Ascending aorta (tissue), 2 donors: ENCODE measurements at regions not wholly inside any gene's neighbourhood (a gene's known extent, or its start where the extent isn't known, plus 50 kb on each side); places are given as distances from the start of the nearest gene placed in this dataset.
"Not testable (repeated sequence)": the region's sequence is repeated elsewhere in the genome, so short reads cannot be mapped to it uniquely, and the experiment has no call there.

ENCODE experiments used
- DNase-seq, 2 donors: peaks; one replicate each; pipeline ENCODE4 v3.0.0-alpha.2; 2019; ENCODE audit warnings: low spot score in 2 of 2
- H3K27ac ChIP-seq, 2 donors: fragments of 200-600 bp; sonication (generic); one replicate each; pipeline ENCODE4 v1.5.1; 2016 to 2017; ENCODE audit warnings: mild to moderate bottlenecking in 1 of 2
- H3K27me3 ChIP-seq: fragments of 200-600 bp; sonication (generic); one replicate; pipeline ENCODE4 v1.5.1; 2017
- H3K36me3 ChIP-seq, 2 donors: fragments of 200-600 bp; sonication (generic); one replicate each; pipeline ENCODE4 v1.5.1; 2016
- H3K4me1 ChIP-seq, 2 donors: fragments of 200-600 bp; sonication (generic); one replicate each; pipeline ENCODE4 v1.5.1; 2016 to 2017; ENCODE audit warnings: mild to moderate bottlenecking in 1 of 2
- H3K4me3 ChIP-seq, 2 donors: fragments of 200-600 bp; sonication (generic); one replicate each; pipeline ENCODE4 v1.5.1; 2016 to 2017; ENCODE audit warnings: mild to moderate bottlenecking in 1 of 2
- H3K9me3 ChIP-seq, 2 donors: fragments of 200-600 bp; sonication (generic); one replicate each; pipeline ENCODE4 v1.5.1; 2016
- CTCF ChIP-seq, 3 experiments: fragments of 200-600 bp in 2 of 3; fragments of 450-650 bp in 1 of 3; sonication (generic) in 2 of 3; IDR thresholded peaks; one replicate each; pipeline ENCODE4 v1.5.1; 2016 to 2019; ENCODE audit warnings: antibody characterized with exemption in 3 of 3, mild to moderate bottlenecking in 1 of 3, moderate library complexity in 1 of 3
- intact Hi-C: fragments of 100-400 bp; cut with DNase I; formaldehyde crosslinking; loops from one replicate; pipeline ENCODE4 v1.15.1; 2023

GRCh38 chrX:34470507-34470906 lies 186.6 kb downstream of the TMEM47 start:
- Histone ChIP-seq H3K27me3 (no peaks in the 10 kb centered on the region), H3K27ac (no peak overlapping the region), H3K4me1 (no peaks in the 10 kb centered on the region), H3K36me3 (no peaks in the 10 kb centered on the region), H3K4me3 (no peak overlapping the region), H3K9me3 (no peaks in the 10 kb centered on the region)
- intact Hi-C loops: no loop called here
- no peak for DNase-seq
- TF ChIP-seq CTCF (IDR thresholded peaks at IDR 0.05): no peak

- no peaks in the 10 kb centered on the region for H3K9me3 ChIP-seq
- H3K36me3 ChIP-seq: no peaks in the 10 kb centered on the region
- H3K4me3 ChIP-seq: no peak overlapping the region
- no peaks in the 10 kb centered on the region for H3K4me1 ChIP-seq
- H3K27ac ChIP-seq: no peak overlapping the region
- H3K27me3 ChIP-seq: no peaks in the 10 kb centered on the region
- intact Hi-C loops: no loop called here
- no peak for TF ChIP-seq CTCF (IDR thresholded peaks at IDR 0.05)
- no peak for DNase-seq
These were observed 189.6 kb downstream of the TMEM47 start for GRCh38 chrX:34467437-34467836.

- H3K27me3 ChIP-seq, H3K9me3 ChIP-seq, H3K36me3 ChIP-seq, intact Hi-C loops, DNase-seq, H3K4me1 ChIP-seq, H3K27ac ChIP-seq, H3K4me3 ChIP-seq: not testable (repeated sequence)
These were observed 193.9 kb downstream of the TMEM47 start for GRCh38 chrX:34463220-34463619.

- intact Hi-C loops: not testable (repeated sequence)
These were observed 199.2 kb downstream of the TMEM47 start for GRCh38 chrX:34457850-34458249.

GRCh38 chrX:34437586-34437985 lies 219.5 kb downstream of the TMEM47 start:
- intact Hi-C loops: no loop called here
- Histone ChIP-seq H3K4me1 (no peaks in the 10 kb centered on the region), H3K4me3 (no peak overlapping the region), H3K27me3 (no peaks in the 10 kb centered on the region), H3K36me3 (no peaks in the 10 kb centered on the region), H3K27ac (no peak overlapping the region), H3K9me3 (no peaks in the 10 kb centered on the region)
- no peak for TF ChIP-seq CTCF (IDR thresholded peaks at IDR 0.05)
- no peak for DNase-seq

More at GRCh38 chrX:34457850-34458249, 199.2 kb downstream of the TMEM47 start:
- H3K4me1 ChIP-seq, DNase-seq, H3K4me3 ChIP-seq, H3K36me3 ChIP-seq, H3K9me3 ChIP-seq, H3K27ac ChIP-seq, H3K27me3 ChIP-seq: not testable (repeated sequence)

- no peak overlapping the region for H3K27ac ChIP-seq
- H3K4me3 ChIP-seq: no peak overlapping the region
- no peaks in the 10 kb centered on the region for H3K9me3 ChIP-seq
- DNase-seq: no peak
- H3K36me3 ChIP-seq: no peaks in the 10 kb centered on the region
- intact Hi-C loops: no loop called here
- no peak for TF ChIP-seq CTCF (IDR thresholded peaks at IDR 0.05)
- H3K27me3 ChIP-seq: no peaks in the 10 kb centered on the region
- no peaks in the 10 kb centered on the region for H3K4me1 ChIP-seq
These were observed 230.8 kb downstream of the TMEM47 start for GRCh38 chrX:34426334-34426733.

- TF ChIP-seq CTCF (IDR thresholded peaks at IDR 0.05): no peak
- Histone ChIP-seq H3K4me1 (no peaks in the 10 kb centered on the region), H3K9me3 (no peaks in the 10 kb centered on the region), H3K4me3 (no peak overlapping the region), H3K27me3 (no peaks in the 10 kb centered on the region), H3K27ac (no peak overlapping the region), H3K36me3 (no peaks in the 10 kb centered on the region)
- DNase-seq: no peak
- intact Hi-C loops: no loop called here
These were observed 250.5 kb downstream of the TMEM47 start for GRCh38 chrX:34406580-34406979.
